ENCODE measurements at regions not wholly inside any gene's neighbourhood (a gene's known extent, or its start where the extent isn't known, plus 50 kb on each side); places are given as distances from the start of the nearest gene placed in this dataset.

- no peak for TF ChIP-seq CTCF (conservative IDR thresholded peaks at IDR 0.05; ENCODE audit: low read depth in 2 of 2)
Observed at GRCh38 chr4:27129871-27130366, 269.3 kb downstream of the STIM2 start (continued).

- Mint-ChIP-seq H3K4me3 (no peak overlapping the region), H3K27ac (no peak overlapping the region), H3K27me3 (ENCODE audit: insufficient read depth, low read depth, poor library complexity) (peaks cover 5% of the 10 kb centered on the region), H3K36me3 (ENCODE audit: low read depth) (peaks cover 19% of the 10 kb centered on the region), H3K4me1 (peaks cover 13% of the 10 kb centered on the region; the same call in 2 of the 3 replicates), H3K9me3 (peaks cover 20% of the 10 kb centered on the region)
- ATAC-seq (no peak), DNase-seq (ENCODE audit: low spot score) (no peak)
- Histone ChIP-seq H3K4me1 (ENCODE audit: insufficient read depth) (no peaks in the 10 kb centered on the region), H3K9me2 (ENCODE audit: insufficient read depth) (0 out of 2 replicates have a peak, but pooled peaks cover 16% of the 10 kb centered on the region), H2AFZ (no peak overlapping the region), H3K27me3 (ENCODE audit: insufficient read depth) (no peaks in the 10 kb centered on the region), H3K4me2 (no peak overlapping the region), H3K27ac (ENCODE audit: low read depth) (no peak overlapping the region), H3F3A (replicated peaks; ENCODE audit: low read depth) (no peaks in the 10 kb centered on the region), H4K20me1 (replicated peaks; ENCODE audit: insufficient read depth) (no peaks in the 10 kb centered on the region), H3K36me3 (ENCODE audit: insufficient read depth) (no peaks in the 10 kb centered on the region; the same call in 1 of the 2 replicates), H3K4me3 (no peak overlapping the region), H3K79me2 (replicated peaks; ENCODE audit: insufficient read depth) (no peaks in the 10 kb centered on the region)
- TF ChIP-seq EZH2phosphoT487 (IDR thresholded peaks at IDR 0.05; ENCODE audit: unreplicated experiment) (no peak), ZNF114 (CRISPR knock-in tag; IDR thresholded peaks at IDR 0.05) (no peak), ETS1 (IDR thresholded peaks at IDR 0.05) (no peak), ZNF462 (CRISPR knock-in tag; IDR thresholded peaks at IDR 0.05) (no peak), REST (IDR thresholded peaks at IDR 0.05; ENCODE audit: unreplicated experiment) (no peak), CREB1 (CRISPR knock-in tag; IDR thresholded peaks at IDR 0.05; ENCODE audit: low read depth) (no peak), POLR2AphosphoS5 (IDR thresholded peaks at IDR 0.05; ENCODE audit: low read depth) (no peak), NANOG (IDR thresholded peaks at IDR 0.05; ENCODE audit: borderline replicate concordance) (no peak), CTCF (conservative IDR thresholded peaks at IDR 0.05; ENCODE audit: low read depth in 2 of 2) (no peak), JUNB (IDR thresholded peaks at IDR 0.05; ENCODE audit: unreplicated experiment) (no peak)
Observed at GRCh38 chr4:27132497-27132896, 271.9 kb downstream of the STIM2 start.
